ENCODE measurements at regions not wholly inside any gene's neighbourhood (a gene's known extent, or its start where the extent isn't known, plus 50 kb on each side); places are given as distances from the start of the nearest gene placed in this dataset.
A peak's percentile ranks its signal among the peaks of the same experiment; 100 is the strongest.

- no peak for DNase-seq (ENCODE audit: low read depth, low spot score)
- no peak overlapping the region for H3K4me3 ChIP-seq (ENCODE audit: low read length)
Observed at GRCh38 chr5:120967366-120967765, 503.3 kb downstream of the PRR16 start.

- DNase-seq (ENCODE audit: low read depth, low spot score) = no peak
- H3K4me3 ChIP-seq (ENCODE audit: low read length) = no peak overlapping the region
Observed at GRCh38 chr5:120974690-120975089, 510.6 kb downstream of the PRR16 start.

- no peak overlapping the region for H3K4me3 ChIP-seq (ENCODE audit: low read length)
- no peak for DNase-seq (ENCODE audit: low read depth, low spot score)
Observed at GRCh38 chr5:120982351-120982750, 518.3 kb downstream of the PRR16 start.

GRCh38 chr5:120985526-120985925, 521.4 kb downstream of the PRR16 start:
- H3K4me3 ChIP-seq (ENCODE audit: low read length) = no peak overlapping the region
- DNase-seq (ENCODE audit: low read depth, low spot score) = no peak

GRCh38 chr5:120988491-120988890, 524.4 kb downstream of the PRR16 start:
- DNase-seq (ENCODE audit: low read depth, low spot score) = no peak
- H3K4me3 ChIP-seq (ENCODE audit: low read length) = no peak overlapping the region

GRCh38 chr5:120988941-120989340, 524.8 kb downstream of the PRR16 start:
- DNase-seq (ENCODE audit: low read depth, low spot score) = no peak

GRCh38 chr5:120991569-120991968, 527.5 kb downstream of the PRR16 start:
- H3K4me3 ChIP-seq (ENCODE audit: low read length) = no peak overlapping the region

More at GRCh38 chr5:120988941-120989340, 524.8 kb downstream of the PRR16 start:
- H3K4me3 ChIP-seq (ENCODE audit: low read length) = no peak overlapping the region

GRCh38 chr5:120994112-120994511, 530.0 kb downstream of the PRR16 start:
- H3K4me3 ChIP-seq (ENCODE audit: low read length) = no peak overlapping the region
- DNase-seq (ENCODE audit: low read depth, low spot score) = no peak

More at GRCh38 chr5:120991569-120991968, 527.5 kb downstream of the PRR16 start:
- DNase-seq (ENCODE audit: low read depth, low spot score) = no peak

GRCh38 chr5:120999550-120999949, 535.5 kb downstream of the PRR16 start:
- DNase-seq (ENCODE audit: low read depth, low spot score) = no peak

GRCh38 chr5:121006217-121006616, 542.1 kb downstream of the PRR16 start:
- no peak overlapping the region for H3K4me3 ChIP-seq (ENCODE audit: low read length)
- DNase-seq (ENCODE audit: low read depth, low spot score) = no peak

More at GRCh38 chr5:120999550-120999949, 535.5 kb downstream of the PRR16 start:
- no peak overlapping the region for H3K4me3 ChIP-seq (ENCODE audit: low read length)

GRCh38 chr5:121008041-121008440, 543.9 kb downstream of the PRR16 start:
- no peak for DNase-seq (ENCODE audit: low read depth, low spot score)

GRCh38 chr5:121009058-121009457, 545.0 kb downstream of the PRR16 start:
- DNase-seq (ENCODE audit: low read depth, low spot score) = no peak

More at GRCh38 chr5:121008041-121008440, 543.9 kb downstream of the PRR16 start:
- no peak overlapping the region for H3K4me3 ChIP-seq (ENCODE audit: low read length)

GRCh38 chr5:121018004-121018403, 553.9 kb downstream of the PRR16 start:
- DNase-seq (ENCODE audit: low read depth, low spot score) = no peak
- H3K4me3 ChIP-seq (ENCODE audit: low read length) = no peak overlapping the region

More at GRCh38 chr5:121009058-121009457, 545.0 kb downstream of the PRR16 start:
- no peak overlapping the region for H3K4me3 ChIP-seq (ENCODE audit: low read length)

- no peak for DNase-seq (ENCODE audit: low read depth, low spot score)
- no peak overlapping the region for H3K4me3 ChIP-seq (ENCODE audit: low read length)
Observed at GRCh38 chr5:121019106-121019505, 555.0 kb downstream of the PRR16 start.

- H3K4me3 ChIP-seq (ENCODE audit: low read length) = no peak overlapping the region
- no peak for DNase-seq (ENCODE audit: low read depth, low spot score)
Observed at GRCh38 chr5:121019734-121020133, 555.6 kb downstream of the PRR16 start.

- no peak for DNase-seq (ENCODE audit: low read depth, low spot score)
- no peak overlapping the region for H3K4me3 ChIP-seq (ENCODE audit: low read length)
Observed at GRCh38 chr5:121021681-121022080, 557.6 kb downstream of the PRR16 start.

- DNase-seq (ENCODE audit: low read depth, low spot score) = peak; percentile 23
- H3K4me3 ChIP-seq (ENCODE audit: low read length) = no peak overlapping the region
Observed at GRCh38 chr5:121024416-121025311, 560.6 kb downstream of the PRR16 start.

GRCh38 chr5:121025671-121026070, 561.6 kb downstream of the PRR16 start:
- DNase-seq (ENCODE audit: low read depth, low spot score) = peak; percentile 27
- H3K4me3 ChIP-seq (ENCODE audit: low read length) = no peak overlapping the region

- no peak for DNase-seq (ENCODE audit: low read depth, low spot score)
- no peak overlapping the region for H3K4me3 ChIP-seq (ENCODE audit: low read length)
Observed at GRCh38 chr5:121027636-121028035, 563.5 kb downstream of the PRR16 start.

- DNase-seq (ENCODE audit: low read depth, low spot score) = no peak
Observed at GRCh38 chr5:121029536-121030245, 565.6 kb downstream of the PRR16 start.

More at GRCh38 chr5:121029536-121030245, 565.6 kb downstream of the PRR16 start:
- no peak overlapping the region for H3K4me3 ChIP-seq (ENCODE audit: low read length)
